CD4-positive, alpha-beta T cell (primary cell): ENCODE measurements at regions not wholly inside any gene's neighbourhood (a gene's known extent, or its start where the extent isn't known, plus 50 kb on each side); places are given as distances from the start of the nearest gene placed in this dataset.

Experiments
- ATAC-seq: fragments of 200-7000 bp; cut with Tn5 transposase; one replicate; pipeline ENCODE4 v1.10.0; 2022; ENCODE audit warnings: mild to moderate bottlenecking; ENCODE audit not compliant: poor library complexity
- CTCF ChIA-PET: fragments of 350-600 bp; sonication (Branson Sonifier 250); formaldehyde crosslinking; loops from one replicate; lab custom pipeline; 2021; ENCODE audit warnings: antibody characterized with exemption, inconsistent platforms; lab: Charles Lee
- POLR2A ChIA-PET: fragments of 350-600 bp; sonication (Branson Sonifier 250); formaldehyde crosslinking; loops from one replicate; lab custom pipeline; 2021; ENCODE audit warnings: antibody characterized with exemption, inconsistent platforms; lab: Charles Lee
- DNase-seq, 14 experiments: peaks; one replicate each; pipeline ENCODE4 v3.0.0-alpha.2; 2013 to 2020; ENCODE audit warnings: mixed read lengths in 2 of 14
- H3K27ac ChIP-seq, 2 donors: one replicate each; pipeline versions ENCODE4 v1.5.1 to v1.7.0; 2013; ENCODE audit warnings: low read length in 2 of 2, low read depth in 1 of 2, mild to moderate bottlenecking in 1 of 2
- H3K27me3 ChIP-seq, 2 experiments: 1 replicate in 1 of 2; 2 replicates in 1 of 2; pipeline versions ENCODE4 v1.6.1 to v1.7.0; 2013; ENCODE audit warnings: low read length in 2 of 2, control low read depth in 1 of 2, mild to moderate bottlenecking in 1 of 2, moderate library complexity in 1 of 2; ENCODE audit not compliant: insufficient read depth in 2 of 2, control insufficient read depth in 1 of 2
- H3K36me3 ChIP-seq: one replicate; pipeline ENCODE4 v1.6.1; 2013; ENCODE audit warnings: low read length, control low read depth; ENCODE audit not compliant: insufficient read depth
- H3K4me1 ChIP-seq: one replicate; pipeline ENCODE4 v1.6.1; 2013; ENCODE audit warnings: low read length, control low read depth; ENCODE audit not compliant: insufficient read depth
- H3K4me3 ChIP-seq: one replicate; pipeline ENCODE4 v1.5.1; 2013; ENCODE audit warnings: mild to moderate bottlenecking, low read length, moderate library complexity
- H3K9me3 ChIP-seq, 2 experiments: 1 replicate in 1 of 2; 2 replicates in 1 of 2; pipeline versions ENCODE4 v1.6.1 to v1.7.0; 2013; ENCODE audit warnings: low read length in 2 of 2, mild to moderate bottlenecking in 2 of 2, control low read depth in 1 of 2, moderate library complexity in 1 of 2; ENCODE audit not compliant: control insufficient read depth in 1 of 2, insufficient read depth in 1 of 2
- H3K27ac Mint-ChIP-seq: one replicate; pipeline ENCODE4 v1.8.0; 2020; ENCODE audit warnings: mixed read lengths
- H3K27me3 Mint-ChIP-seq: one replicate; pipeline ENCODE4 v1.8.0; 2021; ENCODE audit warnings: mixed read lengths
- H3K36me3 Mint-ChIP-seq: one replicate; pipeline ENCODE4 v1.8.0; 2021; ENCODE audit warnings: low read depth, mixed read lengths
- H3K4me1 Mint-ChIP-seq: one replicate; pipeline ENCODE4 v1.8.0; 2021; ENCODE audit warnings: low read depth, mixed read lengths
- H3K4me3 Mint-ChIP-seq: one replicate; pipeline ENCODE4 v1.8.0; 2020; ENCODE audit warnings: mild to moderate bottlenecking, mixed read lengths
- H3K9me3 Mint-ChIP-seq: one replicate; pipeline ENCODE4 v1.8.0; 2020; ENCODE audit warnings: mixed read lengths
- intact Hi-C, 2 experiments: fragments of 100-400 bp; cut with DNase I in 1 of 2; cut with micrococcal nuclease in 1 of 2; formaldehyde crosslinking; loops; one replicate each; pipeline versions ENCODE4 v1.15.1 to v1.9.0; 2023 to 2025; cut with DNase I, micrococcal nuclease
- TF ChIP-seq, protein P1 (sequence below): fragments of 200-600 bp; IDR thresholded peaks from one replicate; pipeline ENCODE4 v1.8.0; 2022; ENCODE audit warnings: antibody characterized with exemption, mild to moderate bottlenecking

DNA sequence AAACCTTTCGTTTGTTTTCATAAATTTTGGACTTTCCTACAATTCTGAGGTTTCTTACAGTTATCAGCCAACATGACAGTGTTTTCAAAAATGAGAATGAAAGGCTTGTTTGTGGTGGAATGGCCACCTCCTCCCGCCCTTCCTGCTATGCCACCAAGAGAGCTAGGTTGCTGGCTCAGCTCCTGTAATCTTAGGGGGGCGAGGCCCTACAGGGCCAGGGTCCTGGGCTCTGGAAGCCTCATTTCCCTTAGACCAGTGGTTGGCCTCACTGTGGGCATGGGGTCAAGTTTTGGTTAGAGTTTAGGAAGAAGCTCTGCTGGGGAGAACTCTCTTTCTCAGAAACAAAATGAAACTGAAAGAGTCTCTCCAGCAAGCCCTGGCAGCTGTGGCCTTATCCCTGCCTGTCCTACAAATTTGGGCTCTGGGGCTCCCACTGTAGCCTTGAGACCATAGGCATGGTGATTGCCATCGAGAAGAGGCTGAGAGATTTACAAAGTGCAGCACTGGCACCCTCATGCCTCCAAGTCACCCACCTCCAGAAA is 66.2 kb downstream of the IRX1 start:
- Histone ChIP-seq H3K27me3 (no peaks in the 10 kb centered on the region), H3K36me3 (no peaks in the 10 kb centered on the region), H3K4me1 (no peaks in the 10 kb centered on the region), H3K9me3 (peaks cover 0 to 19% of the 10 kb centered on the region in 2 experiments), H3K4me3 (no peak overlapping the region), H3K27ac (no peak overlapping the region)
- TF ChIP-seq, protein P1, sequence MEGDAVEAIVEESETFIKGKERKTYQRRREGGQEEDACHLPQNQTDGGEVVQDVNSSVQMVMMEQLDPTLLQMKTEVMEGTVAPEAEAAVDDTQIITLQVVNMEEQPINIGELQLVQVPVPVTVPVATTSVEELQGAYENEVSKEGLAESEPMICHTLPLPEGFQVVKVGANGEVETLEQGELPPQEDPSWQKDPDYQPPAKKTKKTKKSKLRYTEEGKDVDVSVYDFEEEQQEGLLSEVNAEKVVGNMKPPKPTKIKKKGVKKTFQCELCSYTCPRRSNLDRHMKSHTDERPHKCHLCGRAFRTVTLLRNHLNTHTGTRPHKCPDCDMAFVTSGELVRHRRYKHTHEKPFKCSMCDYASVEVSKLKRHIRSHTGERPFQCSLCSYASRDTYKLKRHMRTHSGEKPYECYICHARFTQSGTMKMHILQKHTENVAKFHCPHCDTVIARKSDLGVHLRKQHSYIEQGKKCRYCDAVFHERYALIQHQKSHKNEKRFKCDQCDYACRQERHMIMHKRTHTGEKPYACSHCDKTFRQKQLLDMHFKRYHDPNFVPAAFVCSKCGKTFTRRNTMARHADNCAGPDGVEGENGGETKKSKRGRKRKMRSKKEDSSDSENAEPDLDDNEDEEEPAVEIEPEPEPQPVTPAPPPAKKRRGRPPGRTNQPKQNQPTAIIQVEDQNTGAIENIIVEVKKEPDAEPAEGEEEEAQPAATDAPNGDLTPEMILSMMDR: no peak
- Mint-ChIP-seq H3K27me3 (no peaks in the 10 kb centered on the region), H3K4me1 (no peaks in the 10 kb centered on the region), H3K4me3 (no peak overlapping the region), H3K27ac (no peak overlapping the region), H3K36me3 (no peaks in the 10 kb centered on the region), H3K9me3 (no peaks in the 10 kb centered on the region)
- ATAC-seq (no peak), DNase-seq (no peak)
- intact Hi-C loops: no loop called here
- ChIA-PET CTCF (no interaction called here), POLR2A (no interaction called here)

DNA sequence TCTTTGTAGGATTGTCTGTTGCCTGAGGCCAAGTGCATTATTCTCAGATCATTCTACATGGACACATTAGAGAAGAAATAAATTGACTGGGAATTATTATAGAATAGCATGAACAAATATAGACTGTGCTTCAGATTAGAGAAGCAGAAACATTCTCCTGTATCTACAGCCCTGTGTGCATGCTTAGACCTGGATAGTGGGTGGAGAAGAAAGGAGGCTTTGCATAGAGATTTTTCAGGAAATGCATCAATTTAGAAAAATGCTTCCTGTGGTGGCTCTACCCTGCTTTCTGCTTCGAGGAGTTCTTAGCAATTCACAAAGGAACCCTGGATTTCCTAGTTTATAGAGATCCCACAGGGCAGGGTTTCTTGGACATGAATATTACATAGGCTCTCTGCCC is 66.7 kb downstream of the IRX1 start:
- no peaks in the 10 kb centered on the region for H3K27me3 ChIP-seq
- Mint-ChIP-seq H3K36me3 (no peaks in the 10 kb centered on the region), H3K27ac (no peak overlapping the region), H3K9me3 (no peaks in the 10 kb centered on the region), H3K4me3 (no peak overlapping the region), H3K4me1 (no peaks in the 10 kb centered on the region), H3K27me3 (no peaks in the 10 kb centered on the region)
- H3K36me3 ChIP-seq: no peaks in the 10 kb centered on the region
- DNase-seq (no peak), ATAC-seq (no peak)
- H3K4me1 ChIP-seq: no peaks in the 10 kb centered on the region
- intact Hi-C loops: no loop called here
- H3K4me3 ChIP-seq: no peak overlapping the region
- H3K27ac ChIP-seq: no peak overlapping the region
- TF ChIP-seq, protein P1: no peak
- ChIA-PET CTCF (no interaction called here), POLR2A (no interaction called here)
- H3K9me3 ChIP-seq: peaks cover 0 to 18% of the 10 kb centered on the region in 2 experiments

DNA sequence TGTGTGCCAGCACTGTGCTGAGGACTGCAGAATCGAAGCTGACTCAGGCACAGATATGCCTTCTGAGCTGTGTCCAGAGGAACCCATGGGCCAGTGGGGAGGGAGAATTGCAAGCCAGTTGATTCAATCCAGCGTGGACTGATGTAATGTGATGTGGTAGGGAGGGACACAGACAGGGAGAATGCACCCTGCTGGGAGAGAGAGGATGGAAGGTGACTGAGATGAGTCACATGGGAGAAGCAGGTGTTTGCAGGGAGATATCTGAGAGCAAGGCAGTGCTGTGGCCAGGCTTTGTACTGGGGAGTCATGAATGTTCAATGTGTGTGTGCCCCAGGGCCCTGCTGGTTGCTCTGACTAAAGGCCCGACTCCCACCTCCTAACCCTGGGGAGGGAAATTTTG is 75.7 kb downstream of the IRX1 start:
- ChIA-PET POLR2A (no interaction called here), CTCF (no interaction called here)
- no peak overlapping the region for H3K27ac Mint-ChIP-seq
- H3K27ac ChIP-seq: no peak overlapping the region
- no peaks in the 10 kb centered on the region for H3K36me3 ChIP-seq
- H3K27me3 Mint-ChIP-seq: no peaks in the 10 kb centered on the region
- intact Hi-C loops: no loop called here
- peaks cover 0 to 32% of the 10 kb centered on the region in 2 experiments for H3K9me3 ChIP-seq
- DNase-seq (no peak), ATAC-seq (no peak)
- no peaks in the 10 kb centered on the region for H3K9me3 Mint-ChIP-seq
- no peaks in the 10 kb centered on the region for H3K27me3 ChIP-seq
- no peak overlapping the region for H3K4me3 ChIP-seq
- H3K36me3 Mint-ChIP-seq: no peaks in the 10 kb centered on the region
- TF ChIP-seq, protein P1: no peak
- H3K4me3 Mint-ChIP-seq: no peak overlapping the region
- H3K4me1 Mint-ChIP-seq: no peaks in the 10 kb centered on the region
- no peaks in the 10 kb centered on the region for H3K4me1 ChIP-seq
